ENCODE measurements at regions not wholly inside any gene's neighbourhood (a gene's known extent, or its start where the extent isn't known, plus 50 kb on each side); places are given as distances from the start of the nearest gene placed in this dataset.

- Histone ChIP-seq H3K27me3 (ENCODE audit: control insufficient read depth, insufficient read depth, low read length) (no peaks in the 10 kb centered on the region), H2AK9ac (replicated peaks; ENCODE audit: low read depth, low read length, poor library complexity) (no peak overlapping the region), H2BK120ac (ENCODE audit: low read depth, low read length) (no peak overlapping the region), H2AFZ (replicated peaks; ENCODE audit: low read length, poor library complexity) (no peak overlapping the region), H3K36me3 (ENCODE audit: control insufficient read depth, insufficient read depth, low read length) (no peaks in the 10 kb centered on the region), H4K8ac (ENCODE audit: low read depth in 2 of 2, low read length in 2 of 2) (no peak overlapping the region), H3K4me1 (ENCODE audit: control insufficient read depth, insufficient read depth, low read length) (no peaks in the 10 kb centered on the region), H3K4me3 (ENCODE audit: insufficient read depth, low read depth, low read length) (no peak overlapping the region), H3K79me1 (ENCODE audit: low read depth in 1 of 2, low read length in 2 of 2) (no peaks in the 10 kb centered on the region), H3K27ac (ENCODE audit: insufficient read depth, low read length) (no peak overlapping the region), H2AK5ac (ENCODE audit: low read depth, low read length) (no peak overlapping the region), H4K5ac (ENCODE audit: low read depth, low read length) (no peak overlapping the region), H4K20me1 (ENCODE audit: insufficient read depth, low read length) (no peaks in the 10 kb centered on the region), H3K9me1 (ENCODE audit: insufficient read depth, low read length) (no peaks in the 10 kb centered on the region), H3K4me2 (ENCODE audit: low read depth, low read length) (no peak overlapping the region), H2BK20ac (ENCODE audit: low read depth, low read length) (no peak overlapping the region), H3K14ac (replicated peaks; ENCODE audit: low read depth, low read length) (no peak overlapping the region), H3K23ac (ENCODE audit: low read depth, low read length) (no peak overlapping the region), H4K91ac (ENCODE audit: insufficient read depth, low read depth, low read length) (no peak overlapping the region), H3K4ac (ENCODE audit: low read depth, low read length) (no peak overlapping the region), H2BK5ac (ENCODE audit: low read depth, low read length, poor library complexity, severe bottlenecking) (no peak overlapping the region), H2BK15ac (ENCODE audit: low read depth, low read length) (no peak overlapping the region), H3K18ac (ENCODE audit: low read depth, low read length) (no peak overlapping the region), H3K9me3 (ENCODE audit: control insufficient read depth, insufficient read depth, low read length) (peaks cover 3% of the 10 kb centered on the region; the same call in 1 of the 2 replicates), H3K9ac (ENCODE audit: low read depth, low read length) (no peak overlapping the region), H3K56ac (ENCODE audit: extremely low read depth, insufficient read depth, low read length) (no peak overlapping the region)
- TF ChIP-seq MAZ (IDR thresholded peaks at IDR 0.05; ENCODE audit: borderline replicate concordance, low read depth, low read length) (no peak), CEBPB (IDR thresholded peaks at IDR 0.05; ENCODE audit: low read depth, low read length) (no peak), ELK1 (IDR thresholded peaks at IDR 0.05; ENCODE audit: borderline replicate concordance, low read depth, low read length) (no peak), RCOR1 (IDR thresholded peaks at IDR 0.05; ENCODE audit: insufficient replicate concordance, low read length) (no peak), FOS (IDR thresholded peaks at IDR 0.05; ENCODE audit: low read depth, low read length) (no peak), MAFK (IDR thresholded peaks at IDR 0.05; ENCODE audit: low read depth, low read length) (no peak), USF2 (IDR thresholded peaks at IDR 0.05; ENCODE audit: low read depth, low read length) (no peak), MXI1 (IDR thresholded peaks at IDR 0.05; ENCODE audit: borderline replicate concordance, low read depth, low read length) (no peak), POLR2A (IDR thresholded peaks at IDR 0.05; ENCODE audit: low read depth, low read length) (no peak)
- no peak for ATAC-seq (ENCODE audit: low read depth)
- in situ Hi-C loops (cut with MboI; ENCODE audit: low sequenced_read_pairs) (no loop called here), dilution Hi-C loops (cut with HindIII; ENCODE audit: low sequenced_read_pairs, unreplicated experiment) (no loop called here), intact Hi-C loops (cut with micrococcal nuclease) (no loop called here)
- CTCF ChIA-PET = no interaction called here
- no peak for DNase-seq
- 29% methylated on average over 2 of the region's 7 CpGs; no CpG with 5 or more reads in 1 of the 2 experiments for WGBS, 2 experiments (ENCODE audit: extremely low coverage in 2 of 2, insufficient read length in 1 of 2)
- BruUV-seq (replicated peaks) = no TSS peak
- POLR2A ChIA-PET (ENCODE audit: unreplicated experiment) = no interaction called here
These were observed 469.3 kb downstream of the TBC1D22A start for GRCh38 chr22:47231759-47232158.

All from IMR-90 (cell line).